ENCODE measurements at regions not wholly inside any gene's neighbourhood (a gene's known extent, or its start where the extent isn't known, plus 50 kb on each side); places are given as distances from the start of the nearest gene placed in this dataset.
A peak's percentile ranks its signal among the peaks of the same experiment; 100 is the strongest.

GRCh38 chr6:104525677-104526322 lies 333.9 kb downstream of the HACE1 start:
- no peaks in the 10 kb centered on the region for H3K9me3 Mint-ChIP-seq
- peak; percentile 87 for TF ChIP-seq CTCF (IDR thresholded peaks at IDR 0.05; ENCODE audit: unreplicated experiment)
- H3K4me1 Mint-ChIP-seq, result peaks cover 23% of the 10 kb centered on the region
- H3K36me3 Mint-ChIP-seq, result no peaks in the 10 kb centered on the region
- DNase-seq (ENCODE audit: low spot score in 2 of 2, unreplicated experiment in 2 of 2), result peak; percentile 36 to 71
- peak overlapping the region; percentile 27 for H3K27ac Mint-ChIP-seq
- H3K27me3 Mint-ChIP-seq (ENCODE audit: low read depth), result no peaks in the 10 kb centered on the region
- H3K4me3 Mint-ChIP-seq, result peak overlapping the region; percentile 68

- Mint-ChIP-seq H3K27ac (no peak overlapping the region), H3K4me1 (peaks cover 28% of the 10 kb centered on the region), H3K36me3 (no peaks in the 10 kb centered on the region), H3K9me3 (no peaks in the 10 kb centered on the region), H3K4me3 (no peak overlapping the region), H3K27me3 (ENCODE audit: low read depth) (no peaks in the 10 kb centered on the region)
- no peak for TF ChIP-seq CTCF (IDR thresholded peaks at IDR 0.05; ENCODE audit: unreplicated experiment)
- DNase-seq (ENCODE audit: low spot score in 2 of 2, unreplicated experiment in 2 of 2), result no peak
Measured at GRCh38 chr6:104522533-104522932, 337.2 kb downstream of the HACE1 start.

DNA sequence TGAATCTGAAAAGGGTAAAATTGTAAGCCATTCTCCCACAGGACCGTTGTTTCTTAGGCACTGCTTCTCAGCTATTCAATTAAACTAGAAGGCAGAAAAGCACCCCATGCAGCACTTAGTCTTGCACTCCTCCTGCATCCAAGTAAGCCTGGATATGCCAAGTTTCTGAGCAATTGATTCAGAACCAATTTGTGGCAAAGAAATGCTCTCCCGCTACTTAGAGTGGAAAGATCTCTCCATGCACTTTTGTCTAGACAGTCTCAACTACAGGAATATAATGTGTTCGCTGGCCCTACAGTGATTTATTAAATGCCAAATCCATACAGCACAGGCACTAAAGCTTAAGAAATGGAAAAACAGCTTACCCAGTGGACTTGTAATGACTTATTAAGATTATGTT lies 338.5 kb downstream of the HACE1 start:
- no peak overlapping the region for H3K4me3 Mint-ChIP-seq
- no peak overlapping the region for H3K27ac Mint-ChIP-seq
- DNase-seq (ENCODE audit: low spot score in 2 of 2, unreplicated experiment in 2 of 2), result no peak
- TF ChIP-seq CTCF (IDR thresholded peaks at IDR 0.05; ENCODE audit: unreplicated experiment), result no peak
- H3K4me1 Mint-ChIP-seq, result peaks cover 34% of the 10 kb centered on the region
- no peaks in the 10 kb centered on the region for H3K9me3 Mint-ChIP-seq
- no peaks in the 10 kb centered on the region for H3K36me3 Mint-ChIP-seq
- H3K27me3 Mint-ChIP-seq (ENCODE audit: low read depth), result no peaks in the 10 kb centered on the region

DNA sequence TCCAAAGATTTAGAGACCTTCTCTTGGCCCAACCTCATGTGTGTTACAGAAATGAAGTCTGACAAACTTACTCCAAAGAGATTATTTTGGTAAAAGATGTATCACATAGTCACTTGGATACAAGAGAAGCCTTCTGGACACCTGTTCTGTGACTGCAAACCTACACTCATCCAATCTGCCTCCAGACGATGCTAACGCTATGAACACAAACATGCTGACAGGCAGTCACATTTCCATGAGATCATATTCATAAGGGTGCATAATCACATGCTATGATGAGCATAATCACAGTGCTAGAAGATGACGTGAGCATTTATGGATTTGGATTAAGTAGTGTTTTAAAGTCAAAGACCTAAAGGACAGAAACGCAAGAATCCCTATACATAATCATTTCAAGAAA lies 340.2 kb downstream of the HACE1 start:
- H3K9me3 Mint-ChIP-seq, result no peaks in the 10 kb centered on the region
- H3K27me3 Mint-ChIP-seq (ENCODE audit: low read depth), result no peaks in the 10 kb centered on the region
- no peak overlapping the region for H3K27ac Mint-ChIP-seq
- no peak overlapping the region for H3K4me3 Mint-ChIP-seq
- no peak for TF ChIP-seq CTCF (IDR thresholded peaks at IDR 0.05; ENCODE audit: unreplicated experiment)
- no peak for DNase-seq (ENCODE audit: low spot score in 2 of 2, unreplicated experiment in 2 of 2)
- H3K36me3 Mint-ChIP-seq, result no peaks in the 10 kb centered on the region
- peaks cover 40% of the 10 kb centered on the region for H3K4me1 Mint-ChIP-seq

- H3K36me3 Mint-ChIP-seq, result no peaks in the 10 kb centered on the region
- DNase-seq (ENCODE audit: low spot score in 2 of 2, unreplicated experiment in 2 of 2), result no peak
- no peak overlapping the region for H3K27ac Mint-ChIP-seq
- no peak for TF ChIP-seq CTCF (IDR thresholded peaks at IDR 0.05; ENCODE audit: unreplicated experiment)
- no peak overlapping the region for H3K4me3 Mint-ChIP-seq
- H3K27me3 Mint-ChIP-seq (ENCODE audit: low read depth), result no peaks in the 10 kb centered on the region
- no peaks in the 10 kb centered on the region for H3K9me3 Mint-ChIP-seq
- peaks cover 22% of the 10 kb centered on the region for H3K4me1 Mint-ChIP-seq
Measured at GRCh38 chr6:104509355-104509754, 350.4 kb downstream of the HACE1 start.

DNA sequence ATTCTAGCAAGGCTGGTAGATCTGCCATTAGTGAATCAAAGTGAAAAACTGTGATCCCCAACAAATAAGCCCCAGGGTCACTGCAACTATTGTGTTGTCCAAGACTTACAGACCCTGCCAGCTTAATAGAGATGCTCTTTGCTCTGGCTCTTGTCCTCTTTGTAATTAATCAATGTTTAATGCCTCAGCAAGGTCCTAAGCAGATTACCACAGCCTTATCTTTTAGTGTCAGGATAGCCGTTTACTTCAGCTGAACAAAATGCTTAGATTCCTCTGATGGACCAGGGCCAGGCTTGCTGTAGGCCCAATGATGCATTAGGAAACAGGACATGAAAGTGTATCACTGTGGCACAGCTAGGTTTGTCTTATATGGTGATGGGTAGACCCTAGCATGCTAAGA lies 353.3 kb downstream of the HACE1 start:
- TF ChIP-seq CTCF (IDR thresholded peaks at IDR 0.05; ENCODE audit: unreplicated experiment), result no peak
- Mint-ChIP-seq H3K27me3 (ENCODE audit: low read depth) (no peaks in the 10 kb centered on the region), H3K27ac (no peak overlapping the region), H3K4me3 (no peak overlapping the region), H3K4me1 (peaks cover 11% of the 10 kb centered on the region), H3K9me3 (no peaks in the 10 kb centered on the region), H3K36me3 (no peaks in the 10 kb centered on the region)
- DNase-seq (ENCODE audit: low spot score in 2 of 2, unreplicated experiment in 2 of 2), result no peak
